HFFc6 (cell line): ENCODE measurements at regions not wholly inside any gene's neighbourhood (a gene's known extent, or its start where the extent isn't known, plus 50 kb on each side); places are given as distances from the start of the nearest gene placed in this dataset.

Source experiments
- DNase-seq: peaks from one replicate; pipeline ENCODE4 v3.0.0-alpha.2; 2018
- H3K27ac Mint-ChIP-seq: 2 replicates; pipeline ENCODE4 v1.8.0; 2020; ENCODE audit warnings: mild to moderate bottlenecking, mixed read lengths
- H3K27me3 Mint-ChIP-seq: 2 replicates; pipeline ENCODE4 v1.8.0; 2021; ENCODE audit warnings: mild to moderate bottlenecking, moderate library complexity, mixed read lengths; ENCODE audit not compliant: insufficient read depth
- H3K36me3 Mint-ChIP-seq: 2 replicates; pipeline ENCODE4 v1.8.0; 2021; ENCODE audit warnings: low read depth, mixed read lengths
- H3K4me1 Mint-ChIP-seq: 2 replicates; pipeline ENCODE4 v1.8.0; 2020; ENCODE audit warnings: low read depth, mixed read lengths
- H3K4me3 Mint-ChIP-seq: 2 replicates; pipeline ENCODE4 v1.8.0; 2020; ENCODE audit warnings: mild to moderate bottlenecking, moderate library complexity, mixed read lengths
- H3K9me3 Mint-ChIP-seq: 2 replicates; pipeline ENCODE4 v1.8.0; 2020; ENCODE audit warnings: mild to moderate bottlenecking, mixed read lengths
- TF ChIP-seq, protein P1 (sequence below): fragments of 200-600 bp; sonication (generic); IDR thresholded peaks from 2 replicates; pipeline ENCODE4 v1.5.0; 2021; ENCODE audit warnings: antibody characterized with exemption, mild to moderate bottlenecking

- TF ChIP-seq, protein P1, sequence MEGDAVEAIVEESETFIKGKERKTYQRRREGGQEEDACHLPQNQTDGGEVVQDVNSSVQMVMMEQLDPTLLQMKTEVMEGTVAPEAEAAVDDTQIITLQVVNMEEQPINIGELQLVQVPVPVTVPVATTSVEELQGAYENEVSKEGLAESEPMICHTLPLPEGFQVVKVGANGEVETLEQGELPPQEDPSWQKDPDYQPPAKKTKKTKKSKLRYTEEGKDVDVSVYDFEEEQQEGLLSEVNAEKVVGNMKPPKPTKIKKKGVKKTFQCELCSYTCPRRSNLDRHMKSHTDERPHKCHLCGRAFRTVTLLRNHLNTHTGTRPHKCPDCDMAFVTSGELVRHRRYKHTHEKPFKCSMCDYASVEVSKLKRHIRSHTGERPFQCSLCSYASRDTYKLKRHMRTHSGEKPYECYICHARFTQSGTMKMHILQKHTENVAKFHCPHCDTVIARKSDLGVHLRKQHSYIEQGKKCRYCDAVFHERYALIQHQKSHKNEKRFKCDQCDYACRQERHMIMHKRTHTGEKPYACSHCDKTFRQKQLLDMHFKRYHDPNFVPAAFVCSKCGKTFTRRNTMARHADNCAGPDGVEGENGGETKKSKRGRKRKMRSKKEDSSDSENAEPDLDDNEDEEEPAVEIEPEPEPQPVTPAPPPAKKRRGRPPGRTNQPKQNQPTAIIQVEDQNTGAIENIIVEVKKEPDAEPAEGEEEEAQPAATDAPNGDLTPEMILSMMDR = no peak
- Mint-ChIP-seq H3K27ac (peak overlapping the region; percentile 82), H3K36me3 (peaks cover 6% of the 10 kb centered on the region; the same call in 1 of the 2 replicates), H3K9me3 (no peaks in the 10 kb centered on the region), H3K4me3 (peak overlapping the region; percentile 63), H3K27me3 (no peaks in the 10 kb centered on the region), H3K4me1 (peaks cover 46% of the 10 kb centered on the region)
- peak; percentile 37 for DNase-seq
Observed at GRCh38 chr5:144698484-144698883, 527.8 kb downstream of the KCTD16 start.

GRCh38 chr5:144697847-144698262, 527.2 kb downstream of the KCTD16 start:
- H3K27ac Mint-ChIP-seq = peak overlapping the region; percentile 82
- no peaks in the 10 kb centered on the region for H3K9me3 Mint-ChIP-seq
- H3K36me3 Mint-ChIP-seq = peaks cover under 1% of the 10 kb centered on the region; the same call in 1 of the 2 replicates
- TF ChIP-seq, protein P1 = peak; percentile 64
- DNase-seq = peak; percentile 99
- no peaks in the 10 kb centered on the region for H3K27me3 Mint-ChIP-seq
- H3K4me1 Mint-ChIP-seq = peaks cover 51% of the 10 kb centered on the region
- peak overlapping the region; percentile 24; the same call in 1 of the 2 replicates for H3K4me3 Mint-ChIP-seq

- no peak for DNase-seq
- TF ChIP-seq, protein P1 = no peak
- Mint-ChIP-seq H3K9me3 (peaks cover 9% of the 10 kb centered on the region), H3K36me3 (peaks cover 18% of the 10 kb centered on the region), H3K27ac (no peak overlapping the region), H3K27me3 (no peaks in the 10 kb centered on the region), H3K4me3 (peak overlapping the region; percentile 61; the same call in 1 of the 2 replicates), H3K4me1 (peaks cover 37% of the 10 kb centered on the region)
Observed at GRCh38 chr5:144691936-144692335, 521.3 kb downstream of the KCTD16 start.

DNA sequence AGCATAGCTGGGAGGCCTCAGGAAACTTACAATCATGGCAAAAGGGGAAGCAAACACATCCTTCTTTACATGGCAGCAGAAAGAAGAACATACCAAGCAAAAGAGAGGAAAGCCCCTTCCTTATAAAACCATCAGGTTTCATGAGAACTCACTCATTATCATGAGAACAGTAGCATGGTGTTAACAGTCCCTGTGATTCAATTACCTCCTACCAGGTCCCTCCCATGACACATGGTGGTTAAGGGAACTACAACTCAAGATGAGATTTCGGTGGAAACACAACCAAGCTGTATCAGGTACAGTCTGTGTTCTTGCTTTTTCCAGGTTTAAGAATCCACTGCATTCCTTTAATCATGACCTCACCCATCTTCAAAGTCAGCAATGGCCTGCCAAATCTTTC, 514.2 kb downstream of the KCTD16 start:
- peaks cover 8% of the 10 kb centered on the region for H3K4me1 Mint-ChIP-seq
- H3K4me3 Mint-ChIP-seq = no peak overlapping the region
- DNase-seq = no peak
- TF ChIP-seq, protein P1 = no peak
- H3K36me3 Mint-ChIP-seq = peaks cover 18% of the 10 kb centered on the region
- H3K27me3 Mint-ChIP-seq = peaks cover 3% of the 10 kb centered on the region
- peaks cover 15% of the 10 kb centered on the region for H3K9me3 Mint-ChIP-seq
- H3K27ac Mint-ChIP-seq = no peak overlapping the region

GRCh38 chr5:144680711-144681110, 510.0 kb downstream of the KCTD16 start:
- TF ChIP-seq, protein P1 = no peak
- H3K4me1 Mint-ChIP-seq = no peaks in the 10 kb centered on the region
- H3K9me3 Mint-ChIP-seq = no peaks in the 10 kb centered on the region
- H3K27me3 Mint-ChIP-seq = peaks cover 2% of the 10 kb centered on the region
- no peak overlapping the region for H3K27ac Mint-ChIP-seq
- DNase-seq = no peak
- no peak overlapping the region for H3K4me3 Mint-ChIP-seq
- H3K36me3 Mint-ChIP-seq = no peaks in the 10 kb centered on the region

DNA sequence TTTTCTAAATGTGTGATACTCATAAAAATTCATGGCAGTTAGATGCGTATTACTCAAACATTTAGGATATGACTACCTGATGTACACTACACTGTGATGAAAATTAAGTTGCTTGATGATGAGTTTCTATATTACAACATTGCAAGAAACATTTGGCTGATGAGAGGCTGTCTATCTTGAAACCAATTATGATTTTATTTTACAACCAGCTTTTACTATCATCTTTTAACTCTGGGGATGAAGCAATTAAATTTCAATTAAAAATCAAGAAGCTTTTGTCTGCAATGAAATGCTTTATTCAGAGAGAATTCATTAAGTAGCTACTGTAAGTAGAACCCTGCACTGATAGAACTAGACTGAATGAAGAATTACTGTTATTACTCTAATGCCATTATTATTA, 500.4 kb downstream of the KCTD16 start:
- Mint-ChIP-seq H3K4me1 (no peaks in the 10 kb centered on the region; the same call in 1 of the 2 replicates), H3K27ac (no peak overlapping the region), H3K36me3 (no peaks in the 10 kb centered on the region), H3K4me3 (no peak overlapping the region), H3K9me3 (no peaks in the 10 kb centered on the region), H3K27me3 (no peaks in the 10 kb centered on the region; the same call in 1 of the 2 replicates)
- DNase-seq = no peak
- TF ChIP-seq, protein P1 = no peak
